ENCODE measurements at regions not wholly inside any gene's neighbourhood (a gene's known extent, or its start where the extent isn't known, plus 50 kb on each side); places are given as distances from the start of the nearest gene placed in this dataset.

DNA sequence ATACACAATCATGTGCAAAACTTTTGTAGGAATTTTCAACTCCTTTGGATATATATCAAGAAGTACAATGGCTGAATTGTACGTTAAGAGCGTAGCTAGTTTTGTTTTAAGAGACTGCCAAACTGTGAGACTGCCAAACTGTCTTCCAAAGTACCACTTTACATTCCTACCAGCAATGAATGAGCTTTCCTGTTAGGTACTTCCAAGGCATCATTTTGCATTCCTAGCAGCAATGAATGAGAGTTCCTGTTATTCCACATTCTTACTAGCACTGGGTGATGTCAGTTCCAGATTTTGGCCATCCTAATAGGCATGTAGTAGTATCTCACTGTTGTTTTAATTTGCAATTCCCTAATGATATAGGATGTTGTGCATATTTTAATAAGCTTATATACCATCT, 219.3 kb downstream of the KCNN2 start:
- TF ChIP-seq CTCF (IDR thresholded peaks at IDR 0.05): no peak
- no peak for TF ChIP-seq POLR2A (IDR thresholded peaks at IDR 0.05)
